Right lobe of liver (tissue), 6 donors: ENCODE measurements at regions not wholly inside any gene's neighbourhood (a gene's known extent, or its start where the extent isn't known, plus 50 kb on each side); places are given as distances from the start of the nearest gene placed in this dataset.

Source experiments
- ATAC-seq, 4 donors: fragments of 200-7000 bp; cut with Tn5 transposase; one replicate each; pipeline ENCODE4 v1.9.1; 2020; ENCODE audit warnings: mild to moderate bottlenecking in 4 of 4, moderate library complexity in 4 of 4
- DNase-seq, 3 donors: peaks; one replicate each; pipeline ENCODE4 v3.0.0-alpha.2; 2020
- H3K27ac ChIP-seq, 3 donors: fragments of 200-600 bp; one replicate each; pipeline ENCODE4 v1.8.0; 2022
- H3K27me3 ChIP-seq, 2 donors: fragments of 200-600 bp; one replicate each; pipeline ENCODE4 v1.8.0; 2022
- H3K36me3 ChIP-seq, 4 donors: fragments of 200-600 bp; sonication (generic) in 1 of 4; one replicate each; pipeline versions ENCODE4 v1.5.1 to v1.8.0; 2017 to 2022; ENCODE audit warnings: control low read depth in 1 of 4
- H3K4me1 ChIP-seq, 4 donors: fragments of 200-600 bp; sonication (generic) in 1 of 4; one replicate each; pipeline versions ENCODE4 v1.5.1 to v1.8.0; 2017 to 2022; ENCODE audit warnings: control low read depth in 1 of 4
- H3K4me3 ChIP-seq, 3 donors: fragments of 200-600 bp; one replicate each; pipeline ENCODE4 v1.8.0; 2022
- H3K9me3 ChIP-seq, 4 donors: fragments of 200-600 bp; sonication (generic) in 1 of 4; one replicate each; pipeline versions ENCODE4 v1.5.1 to v1.8.0; 2017 to 2022; ENCODE audit warnings: control low read depth in 1 of 4
- CTCF ChIP-seq, 4 donors: fragments of 200-600 bp in 3 of 4; fragments of 450-650 bp in 1 of 4; IDR thresholded peaks; one replicate each; pipeline versions ENCODE4 v1.5.1 to v1.8.0; 2016 to 2022; ENCODE audit warnings: antibody characterized with exemption in 4 of 4, mild to moderate bottlenecking in 2 of 4
- POLR2A ChIP-seq: fragments of 450-650 bp; IDR thresholded peaks from one replicate; pipeline ENCODE4 v1.6.1; 2017; ENCODE audit warnings: antibody characterized with exemption, mild to moderate bottlenecking
- WGBS: methylation state at CpG from one replicate; pipeline ENCODE4 v1.1.6; 2018; ENCODE audit warnings: low coverage, low lambda C conversion rate; ENCODE audit not compliant: insufficient coverage; ENCODE audit errors: missing lambda C conversion rate; 5-methylcytosine and 5-hydroxymethylcytosine counted together
- intact Hi-C, 2 donors: fragments of 100-400 bp; cut with DNase I; formaldehyde crosslinking; loops; one replicate each; pipeline versions ENCODE4 v1.11.2 to v1.14.1; 2022
- donor health status: DM: no; HTN: yes; CAD: no.
- donor health status: DM: no; HTN: no; CAD: no.
- donor health status: DM: no; HTN: no; CAD: no.
- donor health status: DM: no; HTN: yes; CAD: no.
- donor health status: DM: no; HTN: yes; CAD: no.

DNA sequence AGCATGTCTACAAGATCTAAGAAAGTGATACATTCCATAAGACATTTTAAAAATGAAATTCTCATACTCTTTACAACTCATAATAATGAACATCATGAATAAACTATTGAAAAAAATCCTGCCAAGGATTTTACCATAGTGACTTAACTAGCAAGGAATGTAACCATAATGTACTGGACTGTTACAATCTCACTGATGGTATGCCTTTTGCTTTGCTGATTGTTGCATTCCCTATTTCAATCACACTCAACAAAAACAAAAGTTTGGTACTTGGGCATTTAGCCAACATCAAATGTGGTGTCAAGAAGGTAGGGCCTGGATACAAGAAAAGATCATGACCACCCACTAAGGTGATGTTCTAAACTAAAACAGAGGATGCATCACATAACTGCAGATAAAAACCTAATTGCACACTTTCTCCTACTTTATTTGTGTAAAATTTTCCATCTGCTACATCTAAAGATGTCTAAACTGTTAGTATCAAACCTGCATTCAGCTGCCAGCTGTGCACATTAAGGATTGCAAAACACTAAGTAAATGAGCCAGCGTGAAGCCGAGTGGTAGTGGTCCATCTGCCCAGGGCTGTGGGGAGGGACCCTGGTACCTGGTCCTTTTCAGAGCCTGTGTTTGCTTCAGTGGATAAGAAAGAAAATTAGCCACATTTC lies 564.4 kb downstream of the ZEB2 start:
- Histone ChIP-seq H3K36me3 (no peaks in the 10 kb centered on the region), H3K4me3 (no peak overlapping the region), H3K4me1 (no peaks in the 10 kb centered on the region), H3K27ac (no peak overlapping the region), H3K9me3 (no peaks in the 10 kb centered on the region), H3K27me3 (no peaks in the 10 kb centered on the region)
- WGBS, result 71% methylated on average over 2 of the region's 2 CpGs
- DNase-seq, result no peak
- no peak for TF ChIP-seq POLR2A
- TF ChIP-seq CTCF (IDR thresholded peaks at IDR 0.05), result no peak
- ATAC-seq, result no peak
- intact Hi-C loops, result no loop called here

GRCh38 chr2:143954844-143955243 lies 565.1 kb downstream of the ZEB2 start:
- no peak for ATAC-seq
- no peak for DNase-seq
- Histone ChIP-seq H3K4me1 (no peaks in the 10 kb centered on the region), H3K27me3 (no peaks in the 10 kb centered on the region), H3K36me3 (no peaks in the 10 kb centered on the region), H3K27ac (no peak overlapping the region), H3K4me3 (no peak overlapping the region), H3K9me3 (no peaks in the 10 kb centered on the region)
- intact Hi-C loops, result no loop called here
- TF ChIP-seq CTCF (IDR thresholded peaks at IDR 0.05), result no peak
- no peak for TF ChIP-seq POLR2A
- 86% methylated on average over 2 of the region's 2 CpGs for WGBS

DNA sequence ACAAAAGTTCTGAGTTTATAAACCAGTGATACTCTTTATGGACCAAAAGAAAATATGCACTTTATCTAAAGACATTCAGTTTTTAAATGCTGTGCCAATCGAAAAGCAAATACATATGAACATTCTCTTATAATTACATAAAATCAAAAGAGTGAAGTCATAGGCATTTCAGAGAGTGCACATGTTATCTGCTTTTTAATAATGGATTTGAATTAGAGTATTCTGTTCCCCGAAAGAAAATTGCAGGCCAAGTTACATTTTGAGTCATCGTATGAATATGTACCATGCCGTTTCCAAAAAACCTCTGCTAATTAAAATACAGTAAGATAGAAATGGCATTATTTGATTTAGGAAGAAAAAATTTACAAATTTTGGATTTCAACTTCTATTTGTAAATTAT lies 565.7 kb downstream of the ZEB2 start:
- DNase-seq (no peak), ATAC-seq (no peak)
- WGBS, result 71% methylated on average over 4 of the region's 4 CpGs
- Histone ChIP-seq H3K4me1 (no peaks in the 10 kb centered on the region), H3K4me3 (no peak overlapping the region), H3K27me3 (no peaks in the 10 kb centered on the region), H3K9me3 (no peaks in the 10 kb centered on the region), H3K27ac (no peak overlapping the region), H3K36me3 (no peaks in the 10 kb centered on the region)
- intact Hi-C loops, result no loop called here
- TF ChIP-seq CTCF (IDR thresholded peaks at IDR 0.05) (no peak), POLR2A (no peak)

DNA sequence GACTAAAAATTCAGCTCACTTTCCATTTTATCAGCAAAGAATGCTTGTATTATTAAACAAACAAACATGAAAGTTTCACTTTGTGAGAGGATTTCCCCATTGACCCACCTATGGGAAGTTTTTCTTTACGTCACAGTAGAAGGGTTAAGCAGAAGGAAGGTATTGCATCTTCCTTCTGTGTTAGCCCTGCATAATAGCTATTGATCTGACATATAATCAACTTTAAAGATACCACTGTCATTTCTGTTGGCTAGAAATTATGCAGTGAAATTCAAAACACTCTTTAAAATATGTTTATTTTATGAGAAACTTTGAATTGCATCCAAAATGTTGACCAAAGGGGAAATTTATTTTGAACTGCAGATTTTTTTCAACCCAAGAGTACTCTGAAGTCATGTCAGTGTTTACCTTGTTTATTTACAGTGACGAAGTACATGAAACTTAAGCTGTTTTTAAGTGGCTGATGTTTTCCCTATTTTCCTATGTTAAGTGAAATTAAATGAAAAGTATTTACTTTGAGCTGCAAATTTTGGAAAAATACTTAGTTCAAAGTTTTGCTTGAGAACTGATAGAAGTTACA lies 566.4 kb downstream of the ZEB2 start:
- TF ChIP-seq CTCF (IDR thresholded peaks at IDR 0.05), result no peak
- TF ChIP-seq POLR2A, result no peak
- WGBS, result 74% methylated on average over 2 of the region's 2 CpGs
- Histone ChIP-seq H3K36me3 (no peaks in the 10 kb centered on the region), H3K4me3 (no peak overlapping the region), H3K27me3 (no peaks in the 10 kb centered on the region), H3K27ac (no peak overlapping the region), H3K9me3 (no peaks in the 10 kb centered on the region), H3K4me1 (no peaks in the 10 kb centered on the region)
- DNase-seq (no peak), ATAC-seq (no peak)
- intact Hi-C loops, result no loop called here
